ENCODE measurements at regions not wholly inside any gene's neighbourhood (a gene's known extent, or its start where the extent isn't known, plus 50 kb on each side); places are given as distances from the start of the nearest gene placed in this dataset.

DNA sequence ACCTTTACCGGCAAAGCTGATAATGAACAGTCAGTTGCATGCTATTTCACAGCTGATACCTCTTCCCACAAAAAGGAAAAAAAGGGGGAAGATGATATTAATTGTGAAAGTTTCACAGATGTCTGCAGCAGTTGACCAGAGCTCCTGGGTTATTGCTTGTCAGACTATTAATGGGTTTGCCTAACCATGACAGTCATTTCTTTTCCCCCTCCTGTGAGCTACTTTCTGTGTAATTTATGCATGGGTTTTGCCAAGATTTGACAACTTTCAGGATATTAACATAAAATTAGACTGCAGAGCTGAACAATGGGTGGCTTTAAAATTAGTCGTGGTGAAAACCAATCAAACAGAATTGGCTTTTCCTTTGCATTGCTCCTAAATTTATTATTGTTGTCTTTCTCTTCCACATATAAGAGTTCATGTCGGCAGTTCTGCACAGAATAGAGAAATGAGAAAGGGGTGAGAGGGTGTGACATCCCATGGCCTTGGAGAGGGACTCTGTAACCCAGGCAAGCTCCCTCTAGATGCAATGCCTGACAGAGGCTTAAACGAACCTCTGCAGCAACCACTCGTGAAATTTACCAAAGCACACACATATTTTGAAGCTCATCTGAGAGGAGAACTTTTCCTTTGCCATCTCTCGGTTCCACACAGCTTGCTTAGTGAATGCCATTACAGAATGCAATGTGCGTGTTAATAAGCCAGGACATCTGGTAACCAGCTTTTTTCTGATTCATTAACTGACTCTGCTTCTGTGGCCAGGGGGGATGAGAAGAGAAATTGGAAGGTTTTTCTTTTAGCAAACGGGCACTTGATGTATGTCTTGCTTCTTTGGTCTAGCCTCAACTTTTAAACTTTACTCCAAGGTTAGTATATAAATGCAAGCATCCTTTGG lies 82.2 kb upstream of the ITGA4 start:
- TF ChIP-seq, protein P1, sequence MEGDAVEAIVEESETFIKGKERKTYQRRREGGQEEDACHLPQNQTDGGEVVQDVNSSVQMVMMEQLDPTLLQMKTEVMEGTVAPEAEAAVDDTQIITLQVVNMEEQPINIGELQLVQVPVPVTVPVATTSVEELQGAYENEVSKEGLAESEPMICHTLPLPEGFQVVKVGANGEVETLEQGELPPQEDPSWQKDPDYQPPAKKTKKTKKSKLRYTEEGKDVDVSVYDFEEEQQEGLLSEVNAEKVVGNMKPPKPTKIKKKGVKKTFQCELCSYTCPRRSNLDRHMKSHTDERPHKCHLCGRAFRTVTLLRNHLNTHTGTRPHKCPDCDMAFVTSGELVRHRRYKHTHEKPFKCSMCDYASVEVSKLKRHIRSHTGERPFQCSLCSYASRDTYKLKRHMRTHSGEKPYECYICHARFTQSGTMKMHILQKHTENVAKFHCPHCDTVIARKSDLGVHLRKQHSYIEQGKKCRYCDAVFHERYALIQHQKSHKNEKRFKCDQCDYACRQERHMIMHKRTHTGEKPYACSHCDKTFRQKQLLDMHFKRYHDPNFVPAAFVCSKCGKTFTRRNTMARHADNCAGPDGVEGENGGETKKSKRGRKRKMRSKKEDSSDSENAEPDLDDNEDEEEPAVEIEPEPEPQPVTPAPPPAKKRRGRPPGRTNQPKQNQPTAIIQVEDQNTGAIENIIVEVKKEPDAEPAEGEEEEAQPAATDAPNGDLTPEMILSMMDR (IDR thresholded peaks at IDR 0.05), result no peak

DNA sequence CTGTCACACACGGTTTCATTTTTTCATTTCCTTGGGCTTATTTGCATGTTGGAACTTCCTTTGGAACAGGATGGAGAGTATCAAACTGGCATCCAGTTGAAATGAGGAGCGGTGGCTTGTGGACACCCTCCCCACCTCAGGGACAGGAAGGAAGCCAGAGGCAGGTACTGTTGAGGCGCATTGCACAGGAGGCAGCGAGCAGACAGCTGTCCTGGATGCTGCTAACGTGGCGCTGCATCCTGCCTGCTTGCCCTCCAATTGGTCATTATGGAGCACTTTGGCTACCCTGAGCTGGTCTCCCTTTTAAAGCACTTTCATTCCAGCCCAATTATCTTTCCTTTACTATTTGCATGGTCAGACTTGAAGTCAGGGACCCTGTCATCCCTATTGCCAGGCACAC lies 80.7 kb upstream of the ITGA4 start:
- TF ChIP-seq, protein P1 (IDR thresholded peaks at IDR 0.05), result no peak

DNA sequence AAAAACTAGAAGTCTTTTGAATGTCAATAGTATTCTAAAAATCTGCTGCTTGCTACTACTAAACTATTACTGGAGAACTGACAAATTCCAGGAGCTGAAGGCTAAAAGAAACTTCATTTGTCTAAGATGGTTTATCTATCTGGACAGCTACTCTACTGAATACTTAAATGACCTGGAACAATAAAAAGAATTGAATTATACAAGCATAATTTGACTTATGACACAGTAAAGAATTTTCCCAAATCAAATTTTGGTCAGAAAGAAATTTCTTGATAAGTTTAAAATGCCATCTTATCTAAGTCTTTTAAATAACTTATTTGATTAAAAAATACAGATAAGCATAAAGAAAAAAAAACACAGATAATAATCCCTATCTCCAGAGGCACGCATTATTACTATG lies 80.2 kb upstream of the ITGA4 start:
- TF ChIP-seq, protein P1 (IDR thresholded peaks at IDR 0.05), result no peak

- TF ChIP-seq, protein P1 (IDR thresholded peaks at IDR 0.05), result no peak
Measured at GRCh38 chr2:181378491-181378890, 78.7 kb upstream of the ITGA4 start.

- TF ChIP-seq, protein P1 (IDR thresholded peaks at IDR 0.05), result no peak
Measured at GRCh38 chr2:181380581-181380980, 76.6 kb upstream of the ITGA4 start.

DNA sequence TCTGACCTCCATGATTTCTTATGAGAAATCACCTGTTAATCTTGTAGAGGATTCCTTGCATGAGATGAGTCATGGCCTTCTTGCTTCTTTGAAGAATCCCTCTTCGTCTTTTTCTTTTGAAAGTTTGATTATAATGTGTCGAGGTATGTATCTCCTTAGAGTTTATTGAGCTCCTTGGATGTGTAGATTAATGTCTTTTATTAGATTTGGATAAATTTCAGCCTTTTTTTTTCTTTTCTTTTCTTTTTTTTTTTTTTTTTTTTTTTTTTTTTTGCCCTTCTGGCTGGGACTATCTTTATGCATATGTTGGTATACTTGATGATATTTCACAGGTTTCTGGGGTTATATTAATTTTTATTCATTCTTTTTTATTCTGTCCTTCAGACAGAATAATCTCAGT lies 72.3 kb upstream of the ITGA4 start:
- TF ChIP-seq, protein P1 (IDR thresholded peaks at IDR 0.05), result no peak

DNA sequence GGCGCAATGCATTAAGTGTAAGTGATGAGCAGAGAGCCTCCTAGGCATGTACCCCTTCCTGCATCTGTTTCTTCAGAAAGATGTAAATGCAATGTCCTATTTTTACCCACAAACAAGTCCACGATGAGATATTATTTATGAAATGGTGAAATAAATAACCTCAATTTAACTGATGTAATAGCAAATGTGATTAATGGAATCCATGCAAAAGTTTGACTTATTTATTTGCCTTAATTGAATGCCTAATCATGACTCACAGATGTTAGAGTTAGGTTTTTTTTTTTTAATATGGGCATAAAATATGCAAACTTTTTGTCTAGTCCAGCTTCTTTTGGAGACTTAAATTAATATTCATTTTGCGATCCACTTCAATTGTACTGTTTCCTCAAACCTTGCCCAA lies 67.7 kb upstream of the ITGA4 start:
- TF ChIP-seq, protein P1 (IDR thresholded peaks at IDR 0.05), result no peak

Data from LNCAP (cell line).